Heart right ventricle (tissue), 16 donors: ENCODE measurements at regions not wholly inside any gene's neighbourhood (a gene's known extent, or its start where the extent isn't known, plus 50 kb on each side); places are given as distances from the start of the nearest gene placed in this dataset.

ENCODE experiments used
- ATAC-seq, 8 donors: fragments of 200-7000 bp; cut with Tn5 transposase; one replicate each; pipeline ENCODE4 v1.9.1; 2020; ENCODE audit warnings: mild to moderate bottlenecking in 8 of 8, moderate library complexity in 8 of 8, moderate number of reproducible peaks in 1 of 8
- DNase-seq, 2 donors: peaks; one replicate each; pipeline ENCODE4 v3.0.0-alpha.2; 2020
- H3K27ac ChIP-seq, 10 donors: fragments of 200-600 bp; sonication (generic) in 2 of 10; one replicate each; pipeline versions ENCODE4 v1.5.0 to v1.8.0; 2020 to 2022; ENCODE audit warnings: mild to moderate bottlenecking in 3 of 10
- H3K27me3 ChIP-seq, 7 donors: fragments of 200-600 bp; one replicate each; pipeline ENCODE4 v1.8.0; 2021 to 2022; ENCODE audit warnings: mild to moderate bottlenecking in 2 of 7
- H3K36me3 ChIP-seq, 9 donors: fragments of 200-600 bp; sonication (generic) in 1 of 9; one replicate each; pipeline versions ENCODE4 v1.5.0 to v1.8.0; 2020 to 2022; ENCODE audit warnings: mild to moderate bottlenecking in 2 of 9
- H3K4me1 ChIP-seq, 9 donors: fragments of 200-600 bp; sonication (generic) in 1 of 9; one replicate each; pipeline versions ENCODE4 v1.5.0 to v1.8.0; 2020 to 2022; ENCODE audit warnings: mild to moderate bottlenecking in 4 of 9
- H3K4me3 ChIP-seq, 10 donors: fragments of 200-600 bp; sonication (generic) in 2 of 10; one replicate each; pipeline versions ENCODE4 v1.5.0 to v1.8.0; 2020 to 2022; ENCODE audit warnings: mild to moderate bottlenecking in 7 of 10, moderate library complexity in 2 of 10
- H3K9me3 ChIP-seq, 11 donors: fragments of 200-600 bp in 10 of 11; sonication (generic) in 2 of 11; one replicate each; pipeline versions ENCODE4 v1.5.0 to v1.8.0; 2013 to 2022; ENCODE audit warnings: mild to moderate bottlenecking in 2 of 11, control low read depth in 1 of 11, moderate library complexity in 1 of 11
- WGBS, 2 donors: extraction: QIAGEN DNeasy Blood & Tissue Kit; methylation state at CpG; one replicate each; pipeline ENCODE4 v1.1.7; 2013; ENCODE audit warnings: inconsistent platforms in 1 of 2; 5-methylcytosine and 5-hydroxymethylcytosine counted together
- intact Hi-C, 10 donors: fragments of 100-400 bp; cut with DNase I; formaldehyde crosslinking; loops; one replicate each; pipeline versions ENCODE4 v1.11.1 to v1.14.2; 2022
- TF ChIP-seq, protein P1 (sequence below), 9 donors: fragments of 200-600 bp; sonication (generic) in 2 of 9; IDR thresholded peaks; one replicate each; pipeline versions ENCODE4 v1.5.0 to v1.8.0; 2021 to 2022; ENCODE audit warnings: antibody characterized with exemption in 9 of 9, mild to moderate bottlenecking in 5 of 9, moderate library complexity in 1 of 9
- donor health status: Arrhythmogenic right ventricular cardiomyopathy.
- donor health status: ischemic (EF 13 %, LVEDD 7.1; RV severe dilation, severe dysfunction).
- donor health status: healthy with polysubstance abuse.
- donor health status: DM: no; HTN: yes; CAD: no.
- donor health status: DM: no; HTN: no; CAD: no.
- donor health status: ischemic (EF 25% LVEDD 6.9; RV normal size, moderate dysfunction).
- donor health status: ischemic (EF 25% LVEDD 5.7; RV mildly dilated, moderate dysfunction).
- donor health status: healthy.
- donor health status: DM: yes; HTN: yes; CAD: no.
- donor health status: Ischemic cardiomyopathy.
- donor health status: ischemic (EF 35%, LVEDD 5.7; RV mildly dilated, moderate dysfunction).
- donor health status: nonischemic (EF 11% LVEDD 7.7; RV severe dilation, severe dysfunction).
- donor health status: DM: yes; HTN: yes; CAD: no.
- donor health status: PGD.
- donor health status: ischemic (EF 29% LVEDD 5.4; RV normal size, mild dysfunction).
- donor health status: nonischemic (EF 23%, LVEDD 6.1; RV moderate dilation, normal function).

DNA sequence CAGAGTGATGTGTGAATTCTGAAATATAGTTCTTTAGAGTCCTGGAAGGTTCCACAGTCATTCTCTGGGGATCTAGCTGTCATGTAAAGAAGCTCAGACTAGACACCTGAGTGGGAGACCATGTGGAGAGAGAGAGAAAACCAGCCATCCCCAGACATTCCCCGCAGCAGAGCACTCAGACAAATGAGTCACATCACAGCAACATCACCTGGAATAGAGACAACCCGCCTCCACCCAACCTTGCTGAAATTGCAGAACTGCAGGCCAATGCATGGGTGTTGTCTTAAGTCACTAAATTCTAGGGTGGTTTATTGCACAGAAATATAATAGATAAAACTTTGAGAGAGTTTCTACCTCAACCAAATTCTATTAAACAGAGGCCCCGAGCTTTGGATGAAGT lies 392.0 kb upstream of the DYNLRB2 start:
- DNase-seq (no peak), ATAC-seq (no peak)
- Histone ChIP-seq H3K4me3 (no peak overlapping the region), H3K36me3 (no peaks in the 10 kb centered on the region), H3K27me3 (no peaks in the 10 kb centered on the region), H3K4me1 (peaks cover 0 to 19% (median 0%) of the 10 kb centered on the region in 9 donors), H3K9me3 (no peaks in the 10 kb centered on the region), H3K27ac (no peak overlapping the region)
- intact Hi-C loops, result no loop called here
- 88 to 91% methylated on average over 3 of the region's 3 CpGs for WGBS, 2 donors
- TF ChIP-seq, protein P1, sequence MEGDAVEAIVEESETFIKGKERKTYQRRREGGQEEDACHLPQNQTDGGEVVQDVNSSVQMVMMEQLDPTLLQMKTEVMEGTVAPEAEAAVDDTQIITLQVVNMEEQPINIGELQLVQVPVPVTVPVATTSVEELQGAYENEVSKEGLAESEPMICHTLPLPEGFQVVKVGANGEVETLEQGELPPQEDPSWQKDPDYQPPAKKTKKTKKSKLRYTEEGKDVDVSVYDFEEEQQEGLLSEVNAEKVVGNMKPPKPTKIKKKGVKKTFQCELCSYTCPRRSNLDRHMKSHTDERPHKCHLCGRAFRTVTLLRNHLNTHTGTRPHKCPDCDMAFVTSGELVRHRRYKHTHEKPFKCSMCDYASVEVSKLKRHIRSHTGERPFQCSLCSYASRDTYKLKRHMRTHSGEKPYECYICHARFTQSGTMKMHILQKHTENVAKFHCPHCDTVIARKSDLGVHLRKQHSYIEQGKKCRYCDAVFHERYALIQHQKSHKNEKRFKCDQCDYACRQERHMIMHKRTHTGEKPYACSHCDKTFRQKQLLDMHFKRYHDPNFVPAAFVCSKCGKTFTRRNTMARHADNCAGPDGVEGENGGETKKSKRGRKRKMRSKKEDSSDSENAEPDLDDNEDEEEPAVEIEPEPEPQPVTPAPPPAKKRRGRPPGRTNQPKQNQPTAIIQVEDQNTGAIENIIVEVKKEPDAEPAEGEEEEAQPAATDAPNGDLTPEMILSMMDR (IDR thresholded peaks at IDR 0.05), result no peak

GRCh38 chr16:80147026-80147655 lies 393.7 kb upstream of the DYNLRB2 start:
- TF ChIP-seq, protein P1 (IDR thresholded peaks at IDR 0.05), result no peak
- Histone ChIP-seq H3K4me1 (peaks cover 0 to 15% (median 0%) of the 10 kb centered on the region in 9 donors), H3K36me3 (no peaks in the 10 kb centered on the region), H3K27me3 (peaks cover 0 to 6% (median 0%) of the 10 kb centered on the region in 7 donors), H3K27ac (no peak overlapping the region), H3K9me3 (peaks cover 0 to 3% (median 0%) of the 10 kb centered on the region in 11 donors), H3K4me3 (no peak overlapping the region)
- ATAC-seq, result no peak
- DNase-seq, result no peak
- whole genome bisulfite sequencing, 2 donors, result 70 to 71% methylated on average over 8 of the region's 8 CpGs
- intact Hi-C loops, result no loop called here

GRCh38 chr16:80144191-80144590 lies 396.6 kb upstream of the DYNLRB2 start:
- H3K9me3 ChIP-seq, result peaks cover 0 to 9% (median 0%) of the 10 kb centered on the region in 11 donors
- no peaks in the 10 kb centered on the region for H3K36me3 ChIP-seq
- no peak for DNase-seq
- TF ChIP-seq, protein P1 (IDR thresholded peaks at IDR 0.05), result no peak
- H3K27me3 ChIP-seq, result peaks cover 0 to 6% (median 0%) of the 10 kb centered on the region in 7 donors
- H3K4me1 ChIP-seq, result no peaks in the 10 kb centered on the region
- H3K4me3 ChIP-seq, result no peak overlapping the region
- no peak overlapping the region for H3K27ac ChIP-seq
- ATAC-seq, result no peak
- intact Hi-C loops, result no loop called here

- DNase-seq, result no peak
- Histone ChIP-seq H3K4me3 (no peak overlapping the region), H3K27me3 (peaks cover 0 to 6% (median 0%) of the 10 kb centered on the region in 7 donors), H3K4me1 (no peaks in the 10 kb centered on the region), H3K36me3 (no peaks in the 10 kb centered on the region), H3K27ac (no peak overlapping the region), H3K9me3 (peaks cover 0 to 9% (median 0%) of the 10 kb centered on the region in 11 donors)
- no peak for ATAC-seq
- intact Hi-C loops, result no loop called here
- TF ChIP-seq, protein P1 (IDR thresholded peaks at IDR 0.05), result no peak
These were observed 397.9 kb upstream of the DYNLRB2 start for GRCh38 chr16:80142940-80143339.
